IPS-18a (cell line): ENCODE measurements at regions not wholly inside any gene's neighbourhood (a gene's known extent, or its start where the extent isn't known, plus 50 kb on each side); places are given as distances from the start of the nearest gene placed in this dataset.
"Not testable (repeated sequence)": the region's sequence is repeated elsewhere in the genome, so short reads cannot be mapped to it uniquely, and the experiment has no call there.

ENCODE experiments used
- H3K27ac ChIP-seq: one replicate; pipeline ENCODE4 v1.5.1; 2013; ENCODE audit warnings: low read length
- H3K27me3 ChIP-seq: one replicate; pipeline ENCODE4 v1.6.1; 2013; ENCODE audit warnings: mild to moderate bottlenecking, low read length; ENCODE audit not compliant: control insufficient read depth, insufficient read depth
- H3K36me3 ChIP-seq: one replicate; pipeline ENCODE4 v1.6.1; 2013; ENCODE audit warnings: low read depth, low read length; ENCODE audit not compliant: control insufficient read depth
- H3K4me1 ChIP-seq: one replicate; pipeline ENCODE4 v1.6.1; 2013; ENCODE audit warnings: low read depth, low read length; ENCODE audit not compliant: control insufficient read depth
- H3K4me3 ChIP-seq: one replicate; pipeline ENCODE4 v1.5.1; 2013; ENCODE audit warnings: low read length
- H3K9ac ChIP-seq: one replicate; pipeline ENCODE4 v1.6.1; 2013; ENCODE audit warnings: mild to moderate bottlenecking, low read length, moderate library complexity
- H3K9me3 ChIP-seq: one replicate; pipeline ENCODE4 v1.6.1; 2013; ENCODE audit warnings: low read depth, low read length; ENCODE audit not compliant: control insufficient read depth

DNA sequence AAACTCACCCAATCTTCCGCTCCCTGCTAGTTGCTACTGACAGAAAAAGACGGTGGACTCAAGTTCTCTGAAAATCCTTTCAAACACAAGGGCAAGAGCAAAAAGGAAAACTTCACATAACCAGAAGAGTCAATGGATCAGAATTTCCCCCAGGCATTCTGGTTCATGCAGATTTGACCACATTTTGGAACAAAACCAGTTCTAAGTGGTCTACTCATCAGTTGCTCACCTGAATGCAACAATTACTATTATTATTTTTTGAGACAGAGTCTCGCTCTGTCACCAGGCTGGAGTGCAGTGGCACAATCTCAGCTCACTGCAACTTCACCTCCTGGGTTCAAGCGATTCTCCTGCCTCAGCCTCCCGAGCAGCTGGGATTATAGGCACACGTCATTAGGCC, 80.9 kb upstream of the XYLT1 start:
- H3K4me3 ChIP-seq, H3K27me3 ChIP-seq, H3K36me3 ChIP-seq, H3K27ac ChIP-seq, H3K4me1 ChIP-seq, H3K9me3 ChIP-seq, H3K9ac ChIP-seq: not testable (repeated sequence)

DNA sequence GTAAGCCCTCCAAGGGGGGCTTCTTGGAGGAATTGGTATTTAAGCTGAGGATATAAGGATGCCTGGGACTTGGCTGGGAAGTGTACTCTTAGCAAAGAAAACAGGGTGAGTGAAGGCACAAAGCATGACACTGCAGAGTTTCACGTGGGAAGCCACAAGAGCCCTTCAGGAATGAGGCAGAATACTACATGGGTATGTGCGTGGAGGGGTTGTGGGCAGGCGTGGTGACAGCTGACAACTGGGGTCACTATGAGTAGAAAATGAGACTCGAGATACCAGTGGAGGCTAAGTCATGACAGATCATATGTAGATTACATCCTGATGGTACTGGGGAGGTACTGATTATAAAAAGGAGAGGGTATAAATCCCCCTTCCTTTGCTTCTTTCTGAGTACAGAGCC, 78.1 kb upstream of the XYLT1 start:
- no peak overlapping the region for H3K9ac ChIP-seq
- no peak overlapping the region for H3K4me3 ChIP-seq
- no peaks in the 10 kb centered on the region for H3K4me1 ChIP-seq
- no peak overlapping the region for H3K27ac ChIP-seq
- H3K27me3 ChIP-seq, result no peaks in the 10 kb centered on the region
- H3K36me3 ChIP-seq, result no peaks in the 10 kb centered on the region
- H3K9me3 ChIP-seq, result no peaks in the 10 kb centered on the region

DNA sequence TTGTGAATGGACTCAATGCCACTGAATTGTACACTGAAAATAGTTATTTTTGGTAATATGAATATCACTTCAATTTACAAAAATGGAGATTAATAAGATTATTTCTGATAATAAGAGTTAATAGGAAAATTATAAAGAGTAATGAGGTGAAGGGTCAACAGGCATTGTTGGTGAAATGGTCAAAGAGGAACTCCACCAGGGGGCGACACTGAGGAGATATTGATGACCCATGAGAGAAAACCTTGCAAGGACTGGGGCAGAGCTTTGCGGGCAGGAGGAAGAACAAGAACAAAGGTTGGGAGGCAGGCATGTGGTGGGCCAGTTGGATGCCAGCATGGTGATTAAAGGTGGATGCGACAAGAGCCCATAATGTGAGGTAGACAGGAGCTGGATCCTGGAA, 74.0 kb upstream of the XYLT1 start:
- H3K4me3 ChIP-seq, result no peak overlapping the region

DNA sequence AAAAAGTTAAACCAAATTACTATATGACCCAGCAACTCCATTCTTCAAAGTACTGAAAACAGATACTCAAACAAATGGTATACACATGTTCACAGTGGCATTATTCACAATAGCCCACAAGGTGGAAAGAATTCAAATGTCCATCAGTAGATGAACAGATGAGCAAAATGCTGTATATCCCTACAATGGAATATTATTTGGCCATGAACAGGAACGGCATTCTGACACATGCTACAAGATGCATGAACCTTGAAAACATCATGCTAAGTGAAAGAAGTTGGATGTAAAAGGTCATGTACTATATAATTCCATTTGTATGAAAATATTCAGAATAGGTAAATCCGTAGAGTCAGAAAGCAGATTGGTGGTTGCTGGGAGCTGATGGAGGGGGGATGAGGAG, 73.5 kb upstream of the XYLT1 start:
- H3K27ac ChIP-seq, result no peak overlapping the region
- no peaks in the 10 kb centered on the region for H3K9me3 ChIP-seq
- H3K4me1 ChIP-seq, result no peaks in the 10 kb centered on the region
- H3K27me3 ChIP-seq, result no peaks in the 10 kb centered on the region
- H3K36me3 ChIP-seq, result no peaks in the 10 kb centered on the region
- H3K9ac ChIP-seq, result no peak overlapping the region
- H3K4me3 ChIP-seq, result no peak overlapping the region

More for the DNA sequence above, 74.0 kb upstream of the XYLT1 start:
- Histone ChIP-seq H3K9me3 (no peaks in the 10 kb centered on the region), H3K27me3 (no peaks in the 10 kb centered on the region), H3K4me1 (no peaks in the 10 kb centered on the region), H3K36me3 (no peaks in the 10 kb centered on the region), H3K27ac (no peak overlapping the region), H3K9ac (no peak overlapping the region)

DNA sequence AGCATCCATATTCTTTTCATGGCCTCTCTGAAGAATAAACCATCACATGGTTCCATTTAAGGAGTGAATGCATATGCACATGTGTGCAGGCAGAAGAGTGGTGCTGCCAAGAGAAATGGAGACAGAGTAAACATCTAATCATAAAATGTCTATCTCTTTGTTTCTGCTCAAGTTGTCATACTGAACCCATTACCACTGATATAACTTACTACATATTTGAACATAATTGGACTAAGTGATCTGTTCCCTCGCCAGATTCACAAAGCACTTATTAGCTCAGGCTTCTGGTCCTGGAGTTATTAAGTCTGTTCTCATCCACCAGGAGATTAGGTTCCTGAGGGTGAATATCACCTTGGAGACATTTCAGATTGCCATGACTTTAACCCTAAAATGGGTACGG, 72.3 kb upstream of the XYLT1 start:
- Histone ChIP-seq H3K36me3 (no peaks in the 10 kb centered on the region), H3K9ac (no peak overlapping the region), H3K27me3 (no peaks in the 10 kb centered on the region), H3K4me3 (no peak overlapping the region), H3K4me1 (no peaks in the 10 kb centered on the region), H3K9me3 (no peaks in the 10 kb centered on the region), H3K27ac (no peak overlapping the region)

DNA sequence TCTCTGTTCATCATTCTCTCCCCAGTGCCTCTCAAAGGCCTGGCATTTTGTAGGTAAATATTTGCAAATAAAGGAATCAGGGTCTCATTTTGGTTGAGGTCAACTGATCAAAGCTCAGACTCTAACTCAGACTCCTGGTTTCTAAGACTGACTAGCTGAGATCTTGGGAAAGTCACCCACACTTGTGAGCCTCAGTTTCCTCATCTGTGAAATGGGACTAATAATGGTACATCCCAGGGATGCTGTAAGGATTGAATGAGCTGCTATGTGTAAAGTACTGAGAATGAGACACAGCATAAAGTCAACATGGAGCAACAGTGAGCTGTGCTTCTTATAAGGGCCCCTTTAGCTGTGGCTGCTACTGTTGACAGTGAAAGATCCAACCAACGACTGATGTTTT, 70.6 kb upstream of the XYLT1 start:
- H3K4me3 ChIP-seq, result no peak overlapping the region
- no peak overlapping the region for H3K27ac ChIP-seq
- H3K27me3 ChIP-seq, result no peaks in the 10 kb centered on the region
- no peak overlapping the region for H3K9ac ChIP-seq
- H3K9me3 ChIP-seq, result no peaks in the 10 kb centered on the region
- no peaks in the 10 kb centered on the region for H3K36me3 ChIP-seq
- H3K4me1 ChIP-seq, result no peaks in the 10 kb centered on the region

DNA sequence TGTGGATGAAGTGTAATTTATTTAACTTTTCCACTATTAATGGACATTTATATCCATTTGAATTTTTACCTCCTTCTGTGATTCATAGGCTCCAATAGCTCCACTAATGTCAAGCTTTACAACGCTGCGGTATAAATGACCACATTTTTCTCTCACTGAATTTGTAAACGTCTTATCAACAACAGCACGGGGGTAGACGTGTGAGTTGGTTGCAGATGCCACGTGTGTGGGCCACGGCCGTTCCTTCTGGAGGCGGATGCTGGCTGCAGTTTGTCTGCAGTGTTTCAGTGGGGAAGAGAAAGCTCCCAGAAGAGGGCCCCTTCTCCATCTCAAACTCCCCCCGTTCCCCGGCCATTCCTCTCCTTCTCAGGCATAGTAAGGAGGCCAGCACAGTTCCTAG, 68.2 kb upstream of the XYLT1 start:
- Histone ChIP-seq H3K27ac (no peak overlapping the region), H3K36me3 (no peaks in the 10 kb centered on the region)

DNA sequence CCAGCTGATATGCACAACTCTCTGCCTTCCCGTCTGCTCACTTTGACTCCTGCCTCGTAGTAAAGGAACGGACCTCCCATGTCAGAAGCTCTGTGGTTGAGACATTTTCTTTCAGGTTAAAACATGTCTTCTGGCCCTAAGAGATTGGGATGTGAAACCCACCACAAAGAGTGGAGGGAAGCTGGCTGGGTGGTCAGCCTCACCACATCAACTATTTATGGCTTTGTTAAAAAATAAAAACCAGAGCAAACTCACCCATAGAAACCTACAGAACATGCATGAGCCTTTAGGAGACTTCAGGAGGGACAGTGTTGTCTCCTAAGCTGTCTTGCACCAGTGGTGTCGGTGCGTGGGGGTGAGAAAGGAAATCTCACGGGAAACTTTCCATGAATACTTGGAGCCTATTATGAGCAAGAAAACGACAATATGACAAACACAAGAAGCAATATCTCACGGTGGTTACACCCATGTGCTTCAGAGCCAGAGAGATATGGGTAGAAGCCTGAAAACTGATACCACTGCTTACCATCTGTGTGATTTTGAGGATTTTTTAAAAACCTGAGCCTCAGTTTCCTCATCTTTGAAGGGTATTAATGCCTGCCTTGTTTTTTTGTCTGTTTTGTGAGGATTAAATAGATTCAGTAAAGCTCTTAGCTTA, 61.7 kb upstream of the XYLT1 start:
- H3K4me3 ChIP-seq, result no peak overlapping the region
- no peaks in the 10 kb centered on the region for H3K36me3 ChIP-seq
- H3K27me3 ChIP-seq, result no peaks in the 10 kb centered on the region
- peaks cover 4% of the 10 kb centered on the region for H3K9me3 ChIP-seq
- H3K9ac ChIP-seq, result no peak overlapping the region
- H3K27ac ChIP-seq, result no peak overlapping the region
- no peaks in the 10 kb centered on the region for H3K4me1 ChIP-seq

More for the DNA sequence above, 68.2 kb upstream of the XYLT1 start:
- Histone ChIP-seq H3K4me3 (no peak overlapping the region), H3K4me1 (no peaks in the 10 kb centered on the region), H3K9ac (no peak overlapping the region), H3K27me3 (no peaks in the 10 kb centered on the region), H3K9me3 (no peaks in the 10 kb centered on the region)

DNA sequence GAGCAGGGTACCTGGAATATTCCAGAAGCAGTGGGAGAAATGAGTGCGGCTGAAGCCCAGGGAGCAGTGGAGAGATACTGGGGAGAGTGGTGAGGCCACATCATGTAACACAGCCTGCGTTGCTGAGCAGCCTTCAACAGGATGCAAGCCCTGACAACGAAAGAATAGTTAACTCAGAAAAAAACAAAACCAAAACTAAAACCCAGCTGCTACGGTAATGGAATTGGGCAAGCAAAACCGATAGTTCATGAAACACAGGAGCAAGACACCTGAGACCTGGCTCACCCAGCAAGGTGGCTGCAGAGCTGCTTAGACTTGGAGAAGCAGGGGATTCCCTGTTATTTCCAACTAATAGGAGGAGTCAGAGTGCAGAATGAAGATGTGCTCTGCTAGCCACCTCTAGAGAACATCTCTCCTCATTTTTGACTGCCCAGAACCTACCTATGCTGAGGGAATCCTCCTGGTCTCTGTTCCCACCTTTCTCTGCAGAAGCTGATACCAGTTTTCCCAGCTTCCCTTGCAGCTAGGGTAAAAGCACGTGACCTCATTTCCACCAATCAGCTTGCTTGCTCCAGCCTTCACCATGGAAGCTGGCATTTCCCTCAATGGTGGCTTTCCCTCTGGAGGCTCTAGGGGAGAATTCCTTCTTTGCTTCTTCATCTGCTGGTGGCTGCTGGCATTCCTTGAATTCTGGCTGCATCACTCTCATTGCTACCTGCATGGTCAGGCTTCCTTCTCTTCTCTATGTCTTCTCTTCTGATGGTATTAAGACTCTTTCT, 59.4 kb upstream of the XYLT1 start:
- H3K27ac ChIP-seq, result no peak overlapping the region
- no peaks in the 10 kb centered on the region for H3K27me3 ChIP-seq
- H3K4me3 ChIP-seq, result no peak overlapping the region
- H3K9ac ChIP-seq, result no peak overlapping the region
- H3K36me3 ChIP-seq, result no peaks in the 10 kb centered on the region
- H3K9me3 ChIP-seq, result peaks cover 4% of the 10 kb centered on the region
- H3K4me1 ChIP-seq, result no peaks in the 10 kb centered on the region

DNA sequence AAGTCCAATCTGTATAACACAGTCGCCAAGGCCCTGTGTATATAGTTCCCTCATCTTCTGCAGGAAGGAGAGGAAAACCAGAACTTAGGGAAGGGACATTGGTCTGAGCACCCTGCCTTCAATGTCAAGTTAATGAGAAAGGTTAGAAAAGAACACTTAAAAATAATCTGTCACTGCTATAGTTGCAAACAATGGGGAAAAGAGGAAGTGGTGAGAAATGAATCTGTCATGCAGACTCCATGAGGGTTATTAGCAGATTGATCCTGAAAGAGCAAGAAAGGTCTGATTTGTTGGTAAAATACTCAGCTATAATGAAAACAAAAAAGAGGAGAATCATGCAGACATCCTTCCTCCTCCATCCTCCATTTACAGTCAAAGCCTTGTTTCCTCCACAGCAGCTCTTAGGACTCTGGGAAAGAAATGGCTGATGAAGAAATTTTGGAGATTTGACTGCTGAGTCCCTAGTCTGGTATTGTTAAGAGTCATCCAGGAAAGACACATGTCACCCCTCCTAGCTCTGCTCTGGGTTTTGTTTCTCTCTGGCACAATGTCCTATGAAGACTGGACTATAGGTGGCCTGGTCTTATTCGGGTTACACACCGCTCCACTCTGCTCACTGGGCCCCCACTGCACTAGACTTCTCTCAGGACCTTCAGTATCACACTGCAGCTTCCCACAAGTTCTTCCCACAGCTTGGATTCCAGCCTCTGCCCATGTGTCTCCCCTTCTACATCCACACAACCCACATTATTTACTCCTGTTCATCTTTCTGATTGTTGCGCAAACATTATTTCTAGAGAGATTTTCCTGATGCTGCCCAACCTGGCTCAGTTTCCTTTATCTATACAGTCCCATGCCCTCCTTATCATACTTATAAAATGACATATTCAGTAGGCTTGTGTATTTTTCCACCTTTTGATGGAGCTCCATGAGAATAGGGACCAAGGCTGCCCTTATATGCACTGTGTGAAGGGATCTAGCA, 56.5 kb upstream of the XYLT1 start:
- no peak overlapping the region for H3K27ac ChIP-seq

DNA sequence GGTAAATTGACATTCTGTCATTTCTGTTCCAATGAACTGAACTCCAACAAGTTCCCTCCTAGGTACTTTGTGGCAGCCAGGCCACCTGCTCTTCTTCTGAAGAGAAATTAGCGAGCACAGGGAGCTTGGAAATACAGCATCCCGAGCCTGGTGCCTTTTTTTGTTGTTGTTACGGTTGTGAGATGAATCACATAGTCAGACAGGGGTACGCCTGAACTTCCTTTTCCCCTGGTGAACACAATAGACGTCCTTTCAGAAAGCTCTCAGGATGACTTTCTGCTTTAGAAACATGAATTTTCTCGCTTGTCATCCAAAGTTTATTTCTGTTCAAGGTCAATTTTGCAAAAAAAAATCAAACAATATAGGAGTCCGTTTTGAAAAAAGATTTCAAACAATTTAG, 53.9 kb upstream of the XYLT1 start:
- no peaks in the 10 kb centered on the region for H3K4me1 ChIP-seq
- H3K9me3 ChIP-seq, result no peaks in the 10 kb centered on the region
- no peak overlapping the region for H3K4me3 ChIP-seq
- H3K36me3 ChIP-seq, result no peaks in the 10 kb centered on the region
- H3K9ac ChIP-seq, result no peak overlapping the region
- no peak overlapping the region for H3K27ac ChIP-seq
- no peaks in the 10 kb centered on the region for H3K27me3 ChIP-seq

More for the DNA sequence above, 56.5 kb upstream of the XYLT1 start:
- Histone ChIP-seq H3K9me3 (peaks cover 4% of the 10 kb centered on the region), H3K9ac (no peak overlapping the region), H3K27me3 (no peaks in the 10 kb centered on the region), H3K4me1 (no peaks in the 10 kb centered on the region), H3K36me3 (no peaks in the 10 kb centered on the region), H3K4me3 (no peak overlapping the region)
